ENCODE measurements at regions not wholly inside any gene's neighbourhood (a gene's known extent, or its start where the extent isn't known, plus 50 kb on each side); places are given as distances from the start of the nearest gene placed in this dataset.

GRCh38 chr16:9212621-9213020 lies 121.2 kb downstream of the HAPSTR1 start:
- Histone ChIP-seq H3K36me3 (ENCODE audit: control insufficient read depth in 4 of 4, insufficient read depth in 4 of 4, low read length in 4 of 4) (no peaks in the 10 kb centered on the region), H3K27ac (ENCODE audit: low read depth in 1 of 2, low read length in 1 of 2) (no peak overlapping the region), H3K27me3 (ENCODE audit: control insufficient read depth in 3 of 3, insufficient read depth in 3 of 3, low read length in 2 of 3) (no peaks in the 10 kb centered on the region), H3K9ac (ENCODE audit: insufficient read depth in 1 of 2, low read length in 2 of 2) (no peak overlapping the region), H3K9me3 (ENCODE audit: control insufficient read depth in 4 of 4, insufficient read depth in 3 of 4, low read length in 3 of 4) (peaks cover 0 to 3% (median 0%) of the 10 kb centered on the region in 4 donors), H3K4me3 (no peak overlapping the region), H3K4me1 (ENCODE audit: control insufficient read depth in 5 of 5, insufficient read depth in 5 of 5, low read length in 5 of 5) (no peaks in the 10 kb centered on the region)
- DNase-seq (no peak), ATAC-seq (ENCODE audit: insufficient read depth, low FRiP score) (no peak)
- 66 to 67% methylated on average over 5 of the region's 5 CpGs for WGBS, 2 donors
- TF ChIP-seq CTCF (IDR thresholded peaks at IDR 0.05; ENCODE audit: control extremely low read depth, extremely low read depth): no peak

GRCh38 chr16:9219813-9220212 lies 128.4 kb downstream of the HAPSTR1 start:
- ATAC-seq (ENCODE audit: insufficient read depth, low FRiP score) (no peak), DNase-seq (peak in 2 of 3 donors; percentile 61 to 64)
- no peak overlapping the region for H3K27ac ChIP-seq (ENCODE audit: low read depth in 1 of 2, low read length in 1 of 2)
- H3K4me3 ChIP-seq: no peak overlapping the region
- no peak for TF ChIP-seq CTCF (IDR thresholded peaks at IDR 0.05; ENCODE audit: control extremely low read depth, extremely low read depth)
- no peak overlapping the region for H3K9ac ChIP-seq (ENCODE audit: insufficient read depth in 1 of 2, low read length in 2 of 2)
- WGBS, 2 donors: 40 to 47% methylated on average over 6 of the region's 6 CpGs
- no peaks in the 10 kb centered on the region for H3K36me3 ChIP-seq (ENCODE audit: control insufficient read depth in 4 of 4, insufficient read depth in 4 of 4, low read length in 4 of 4)
- no peaks in the 10 kb centered on the region for H3K4me1 ChIP-seq (ENCODE audit: control insufficient read depth in 5 of 5, insufficient read depth in 5 of 5, low read length in 5 of 5)
- H3K27me3 ChIP-seq (ENCODE audit: control insufficient read depth in 3 of 3, insufficient read depth in 3 of 3, low read length in 2 of 3): no peaks in the 10 kb centered on the region
- H3K9me3 ChIP-seq (ENCODE audit: control insufficient read depth in 4 of 4, insufficient read depth in 3 of 4, low read length in 3 of 4): peaks cover 0 to 5% (median 4%) of the 10 kb centered on the region in 4 donors

- Histone ChIP-seq H3K36me3 (ENCODE audit: control insufficient read depth in 4 of 4, insufficient read depth in 4 of 4, low read length in 4 of 4) (no peaks in the 10 kb centered on the region), H3K27ac (ENCODE audit: low read depth in 1 of 2, low read length in 1 of 2) (no peak overlapping the region), H3K9ac (ENCODE audit: insufficient read depth in 1 of 2, low read length in 2 of 2) (no peak overlapping the region), H3K4me3 (no peak overlapping the region), H3K27me3 (ENCODE audit: control insufficient read depth in 3 of 3, insufficient read depth in 3 of 3, low read length in 2 of 3) (no peaks in the 10 kb centered on the region), H3K9me3 (ENCODE audit: control insufficient read depth in 4 of 4, insufficient read depth in 3 of 4, low read length in 3 of 4) (peaks cover 0 to 5% (median 4%) of the 10 kb centered on the region in 4 donors), H3K4me1 (ENCODE audit: control insufficient read depth in 5 of 5, insufficient read depth in 5 of 5, low read length in 5 of 5) (no peaks in the 10 kb centered on the region)
- 47 to 51% methylated on average over 5 of the region's 5 CpGs for WGBS, 2 donors
- ATAC-seq (ENCODE audit: insufficient read depth, low FRiP score) (no peak), DNase-seq (no peak)
- TF ChIP-seq CTCF (IDR thresholded peaks at IDR 0.05; ENCODE audit: control extremely low read depth, extremely low read depth): no peak
Observed at GRCh38 chr16:9225527-9226316, 134.3 kb downstream of the HAPSTR1 start.
